ENCODE measurements at regions not wholly inside any gene's neighbourhood (a gene's known extent, or its start where the extent isn't known, plus 50 kb on each side); places are given as distances from the start of the nearest gene placed in this dataset.

- H3K4me1 ChIP-seq = no peaks in the 10 kb centered on the region
- TF ChIP-seq CTCF (IDR thresholded peaks at IDR 0.05) = no peak
- no peak for TF ChIP-seq POLR2A (IDR thresholded peaks at IDR 0.05)
- no peaks in the 10 kb centered on the region for H3K9me3 ChIP-seq
- H3K27me3 ChIP-seq = no peaks in the 10 kb centered on the region
- H3K27ac ChIP-seq = peak overlapping the region in 1 of 2 donors; percentile 45
- H3K4me3 ChIP-seq = no peak overlapping the region
- DNase-seq = no peak
- no peaks in the 10 kb centered on the region for H3K36me3 ChIP-seq
- intact Hi-C loops (cut with DNase I; ENCODE audit: low total_unique reads) = no loop called here
Observed at GRCh38 chr5:142427015-142427364, 102.2 kb upstream of the SPRY4 start.

- Histone ChIP-seq H3K27ac (peak overlapping the region in 1 of 2 donors; percentile 45), H3K36me3 (no peaks in the 10 kb centered on the region), H3K4me3 (no peak overlapping the region), H3K4me1 (no peaks in the 10 kb centered on the region), H3K9me3 (no peaks in the 10 kb centered on the region), H3K27me3 (no peaks in the 10 kb centered on the region)
- TF ChIP-seq POLR2A (IDR thresholded peaks at IDR 0.05) (no peak), CTCF (IDR thresholded peaks at IDR 0.05) (no peak)
- peak in 1 of 2 donors; percentile 51 for DNase-seq
- intact Hi-C loops (cut with DNase I; ENCODE audit: low total_unique reads) = no loop called here
Observed at GRCh38 chr5:142426129-142427014, 101.6 kb upstream of the SPRY4 start.

- no peaks in the 10 kb centered on the region for H3K36me3 ChIP-seq
- H3K27me3 ChIP-seq = no peaks in the 10 kb centered on the region
- no peaks in the 10 kb centered on the region for H3K4me1 ChIP-seq
- intact Hi-C loops (cut with DNase I; ENCODE audit: low total_unique reads) = no loop called here
- no peak overlapping the region for H3K4me3 ChIP-seq
- DNase-seq = no peak
- no peaks in the 10 kb centered on the region for H3K9me3 ChIP-seq
- TF ChIP-seq CTCF (IDR thresholded peaks at IDR 0.05) (no peak), POLR2A (IDR thresholded peaks at IDR 0.05) (no peak)
- no peak overlapping the region for H3K27ac ChIP-seq
Observed at GRCh38 chr5:142425286-142426065, 100.7 kb upstream of the SPRY4 start.

GRCh38 chr5:142422429-142422828, 97.6 kb upstream of the SPRY4 start:
- H3K4me1 ChIP-seq = no peaks in the 10 kb centered on the region
- no peak for TF ChIP-seq POLR2A (IDR thresholded peaks at IDR 0.05)
- no peak for TF ChIP-seq CTCF (IDR thresholded peaks at IDR 0.05)
- intact Hi-C loops (cut with DNase I; ENCODE audit: low total_unique reads) = no loop called here
- DNase-seq = no peak
- no peaks in the 10 kb centered on the region for H3K36me3 ChIP-seq
- no peaks in the 10 kb centered on the region for H3K27me3 ChIP-seq
- no peak overlapping the region for H3K27ac ChIP-seq
- H3K9me3 ChIP-seq = no peaks in the 10 kb centered on the region
- H3K4me3 ChIP-seq = no peak overlapping the region
